ENCODE measurements at regions not wholly inside any gene's neighbourhood (a gene's known extent, or its start where the extent isn't known, plus 50 kb on each side); places are given as distances from the start of the nearest gene placed in this dataset.

GRCh38 chr20:55394592-55394991 is 610.7 kb downstream of the CBLN4 start:
- H3K4me3 ChIP-seq (ENCODE audit: low read depth, low read length) = no peak overlapping the region
- TF ChIP-seq CTCF (IDR thresholded peaks at IDR 0.05; ENCODE audit: low read depth, low read length) = no peak

GRCh38 chr20:55390791-55391190 is 614.5 kb downstream of the CBLN4 start:
- no peak overlapping the region for H3K4me3 ChIP-seq (ENCODE audit: low read depth, low read length)
- no peak for TF ChIP-seq POLR2A (IDR thresholded peaks at IDR 0.05; ENCODE audit: extremely low read depth, insufficient read length)
- no peak for TF ChIP-seq MAX (IDR thresholded peaks at IDR 0.05; ENCODE audit: low read depth, low read length)
- no peak for TF ChIP-seq CTCF (IDR thresholded peaks at IDR 0.05; ENCODE audit: low read depth, low read length)
- TF ChIP-seq MYC (IDR thresholded peaks at IDR 0.05; ENCODE audit: low read depth, low read length) = no peak
- DNase-seq (ENCODE audit: low read depth) = no peak

More at GRCh38 chr20:55394592-55394991, 610.7 kb downstream of the CBLN4 start:
- no peak for DNase-seq (ENCODE audit: low read depth)

- TF ChIP-seq MYC (IDR thresholded peaks at IDR 0.05; ENCODE audit: low read depth, low read length) = no peak
- no peak for TF ChIP-seq POLR2A (IDR thresholded peaks at IDR 0.05; ENCODE audit: extremely low read depth, insufficient read length)
Measured at GRCh38 chr20:55386686-55387085, 618.6 kb downstream of the CBLN4 start.

GRCh38 chr20:55375920-55376319 is 629.4 kb downstream of the CBLN4 start:
- TF ChIP-seq CTCF (IDR thresholded peaks at IDR 0.05; ENCODE audit: low read depth, low read length) = no peak
- TF ChIP-seq MAX (IDR thresholded peaks at IDR 0.05; ENCODE audit: low read depth, low read length) = no peak
- TF ChIP-seq MYC (IDR thresholded peaks at IDR 0.05; ENCODE audit: low read depth, low read length) = no peak
- no peak for TF ChIP-seq POLR2A (IDR thresholded peaks at IDR 0.05; ENCODE audit: extremely low read depth, insufficient read length)
- no peak overlapping the region for H3K4me3 ChIP-seq (ENCODE audit: low read depth, low read length)
- no peak for DNase-seq (ENCODE audit: low read depth)

More at GRCh38 chr20:55386686-55387085, 618.6 kb downstream of the CBLN4 start:
- H3K4me3 ChIP-seq (ENCODE audit: low read depth, low read length) = no peak overlapping the region
- DNase-seq (ENCODE audit: low read depth) = no peak

- no peak overlapping the region for H3K4me3 ChIP-seq (ENCODE audit: low read depth, low read length)
- no peak for DNase-seq (ENCODE audit: low read depth)
- TF ChIP-seq MAX (IDR thresholded peaks at IDR 0.05; ENCODE audit: low read depth, low read length) (no peak), POLR2A (IDR thresholded peaks at IDR 0.05; ENCODE audit: extremely low read depth, insufficient read length) (no peak), MYC (IDR thresholded peaks at IDR 0.05; ENCODE audit: low read depth, low read length) (no peak), CTCF (IDR thresholded peaks at IDR 0.05; ENCODE audit: low read depth, low read length) (no peak)
Measured at GRCh38 chr20:55365745-55366144, 639.6 kb downstream of the CBLN4 start.

- TF ChIP-seq MAX (IDR thresholded peaks at IDR 0.05; ENCODE audit: low read depth, low read length) (no peak), POLR2A (IDR thresholded peaks at IDR 0.05; ENCODE audit: extremely low read depth, insufficient read length) (no peak), MYC (IDR thresholded peaks at IDR 0.05; ENCODE audit: low read depth, low read length) (no peak), CTCF (IDR thresholded peaks at IDR 0.05; ENCODE audit: low read depth, low read length) (no peak)
- no peak overlapping the region for H3K4me3 ChIP-seq (ENCODE audit: low read depth, low read length)
Measured at GRCh38 chr20:55360895-55361294, 644.4 kb downstream of the CBLN4 start.

More at GRCh38 chr20:55360895-55361294, 644.4 kb downstream of the CBLN4 start:
- no peak for DNase-seq (ENCODE audit: low read depth)
